ENCODE measurements at regions not wholly inside any gene's neighbourhood (a gene's known extent, or its start where the extent isn't known, plus 50 kb on each side); places are given as distances from the start of the nearest gene placed in this dataset.

- no peak overlapping the region for H3K9ac ChIP-seq (ENCODE audit: low read length in 3 of 3)
- H3K36me3 ChIP-seq (ENCODE audit: control insufficient read depth in 2 of 3, insufficient read depth in 3 of 3, low read length in 3 of 3) = no peaks in the 10 kb centered on the region
- no peak for FAIRE-seq
- no peak overlapping the region for H3K27ac ChIP-seq (ENCODE audit: low read depth in 2 of 2, low read length in 2 of 2)
- no peak overlapping the region for H3K4me3 ChIP-seq (ENCODE audit: low read length in 3 of 3)
- peaks cover 0 to 3% (median 0%) of the 10 kb centered on the region in 3 donors for H3K4me1 ChIP-seq (ENCODE audit: control insufficient read depth in 2 of 3, insufficient read depth in 2 of 3, low read depth in 1 of 3, low read length in 3 of 3)
- intact Hi-C loops (cut with DNase I) = no loop called here
- no peaks in the 10 kb centered on the region for H3K9me3 ChIP-seq (ENCODE audit: control insufficient read depth in 2 of 3, insufficient read depth in 1 of 3, low read length in 3 of 3)
- TF ChIP-seq CTCF (IDR thresholded peaks at IDR 0.05; ENCODE audit: borderline replicate concordance, extremely low read depth, insufficient read depth) = no peak
- no peaks in the 10 kb centered on the region for H3K27me3 ChIP-seq (ENCODE audit: control insufficient read depth, insufficient read depth, low read length)
- no peak for DNase-seq
Measured at GRCh38 chr7:156480671-156481070, 159.9 kb upstream of the RNF32 start.

GRCh38 chr7:156479596-156479995, 161.0 kb upstream of the RNF32 start:
- no peaks in the 10 kb centered on the region for H3K36me3 ChIP-seq (ENCODE audit: control insufficient read depth in 2 of 3, insufficient read depth in 3 of 3, low read length in 3 of 3)
- H3K4me1 ChIP-seq (ENCODE audit: control insufficient read depth in 2 of 3, insufficient read depth in 2 of 3, low read depth in 1 of 3, low read length in 3 of 3) = peaks cover 0 to 9% (median 0%) of the 10 kb centered on the region in 3 donors
- H3K9ac ChIP-seq (ENCODE audit: low read length in 3 of 3) = no peak overlapping the region
- intact Hi-C loops (cut with DNase I) = no loop called here
- H3K27me3 ChIP-seq (ENCODE audit: control insufficient read depth, insufficient read depth, low read length) = no peaks in the 10 kb centered on the region
- H3K27ac ChIP-seq (ENCODE audit: low read depth in 2 of 2, low read length in 2 of 2) = no peak overlapping the region
- no peak for TF ChIP-seq CTCF (IDR thresholded peaks at IDR 0.05; ENCODE audit: borderline replicate concordance, extremely low read depth, insufficient read depth)
- FAIRE-seq (no peak), DNase-seq (no peak)
- H3K4me3 ChIP-seq (ENCODE audit: low read length in 3 of 3) = no peak overlapping the region
- no peaks in the 10 kb centered on the region for H3K9me3 ChIP-seq (ENCODE audit: control insufficient read depth in 2 of 3, insufficient read depth in 1 of 3, low read length in 3 of 3)

GRCh38 chr7:156478486-156478885, 162.1 kb upstream of the RNF32 start:
- DNase-seq = no peak
- Histone ChIP-seq H3K27me3 (ENCODE audit: control insufficient read depth, insufficient read depth, low read length) (no peaks in the 10 kb centered on the region), H3K27ac (ENCODE audit: low read depth in 2 of 2, low read length in 2 of 2) (no peak overlapping the region), H3K9ac (ENCODE audit: low read length in 3 of 3) (no peak overlapping the region), H3K4me3 (ENCODE audit: low read length in 3 of 3) (no peak overlapping the region), H3K36me3 (ENCODE audit: control insufficient read depth in 2 of 3, insufficient read depth in 3 of 3, low read length in 3 of 3) (no peaks in the 10 kb centered on the region), H3K4me1 (ENCODE audit: control insufficient read depth in 2 of 3, insufficient read depth in 2 of 3, low read depth in 1 of 3, low read length in 3 of 3) (peaks cover 0 to 9% (median 0%) of the 10 kb centered on the region in 3 donors), H3K9me3 (ENCODE audit: control insufficient read depth in 2 of 3, insufficient read depth in 1 of 3, low read length in 3 of 3) (no peaks in the 10 kb centered on the region)
- TF ChIP-seq CTCF (IDR thresholded peaks at IDR 0.05; ENCODE audit: borderline replicate concordance, extremely low read depth, insufficient read depth) = no peak
- no peak for FAIRE-seq
- intact Hi-C loops (cut with DNase I) = no loop called here

GRCh38 chr7:156475666-156476065, 164.9 kb upstream of the RNF32 start:
- FAIRE-seq (no peak), DNase-seq (peak in 1 of 5 donors; percentile 92)
- Histone ChIP-seq H3K27me3 (ENCODE audit: control insufficient read depth, insufficient read depth, low read length) (no peaks in the 10 kb centered on the region), H3K9ac (ENCODE audit: low read length in 3 of 3) (no peak overlapping the region), H3K4me1 (ENCODE audit: control insufficient read depth in 2 of 3, insufficient read depth in 2 of 3, low read depth in 1 of 3, low read length in 3 of 3) (peaks cover 0 to 9% (median 0%) of the 10 kb centered on the region in 3 donors), H3K27ac (ENCODE audit: low read depth in 2 of 2, low read length in 2 of 2) (peak overlapping the region; percentile 76 to 78), H3K36me3 (ENCODE audit: control insufficient read depth in 2 of 3, insufficient read depth in 3 of 3, low read length in 3 of 3) (no peaks in the 10 kb centered on the region), H3K9me3 (ENCODE audit: control insufficient read depth in 2 of 3, insufficient read depth in 1 of 3, low read length in 3 of 3) (no peaks in the 10 kb centered on the region), H3K4me3 (ENCODE audit: low read length in 3 of 3) (no peak overlapping the region)
- TF ChIP-seq CTCF (IDR thresholded peaks at IDR 0.05; ENCODE audit: borderline replicate concordance, extremely low read depth, insufficient read depth) = no peak
- intact Hi-C loops (cut with DNase I) = no loop called here

Data from kidney (tissue), 13 donors.